Stomach (tissue), 4 donors: ENCODE measurements at regions not wholly inside any gene's neighbourhood (a gene's known extent, or its start where the extent isn't known, plus 50 kb on each side); places are given as distances from the start of the nearest gene placed in this dataset.

Experiments
- POLR2A ChIP-seq, 4 donors: fragments of 450-650 bp; IDR thresholded peaks; one replicate each; pipeline ENCODE4 v1.6.1; 2016; ENCODE audit warnings: antibody characterized with exemption in 4 of 4, control low read depth in 2 of 4, mild to moderate bottlenecking in 1 of 4, moderate library complexity in 1 of 4
- TF ChIP-seq, protein P1 (sequence below), 7 experiments: fragments of 450-650 bp in 4 of 7; fragments of 200-600 bp in 3 of 7; sonication (generic) in 3 of 7; IDR thresholded peaks; one replicate each; pipeline ENCODE4 v1.5.1; 2016 to 2019; ENCODE audit warnings: antibody characterized with exemption in 7 of 7, control low read depth in 2 of 7, mild to moderate bottlenecking in 1 of 7

DNA sequence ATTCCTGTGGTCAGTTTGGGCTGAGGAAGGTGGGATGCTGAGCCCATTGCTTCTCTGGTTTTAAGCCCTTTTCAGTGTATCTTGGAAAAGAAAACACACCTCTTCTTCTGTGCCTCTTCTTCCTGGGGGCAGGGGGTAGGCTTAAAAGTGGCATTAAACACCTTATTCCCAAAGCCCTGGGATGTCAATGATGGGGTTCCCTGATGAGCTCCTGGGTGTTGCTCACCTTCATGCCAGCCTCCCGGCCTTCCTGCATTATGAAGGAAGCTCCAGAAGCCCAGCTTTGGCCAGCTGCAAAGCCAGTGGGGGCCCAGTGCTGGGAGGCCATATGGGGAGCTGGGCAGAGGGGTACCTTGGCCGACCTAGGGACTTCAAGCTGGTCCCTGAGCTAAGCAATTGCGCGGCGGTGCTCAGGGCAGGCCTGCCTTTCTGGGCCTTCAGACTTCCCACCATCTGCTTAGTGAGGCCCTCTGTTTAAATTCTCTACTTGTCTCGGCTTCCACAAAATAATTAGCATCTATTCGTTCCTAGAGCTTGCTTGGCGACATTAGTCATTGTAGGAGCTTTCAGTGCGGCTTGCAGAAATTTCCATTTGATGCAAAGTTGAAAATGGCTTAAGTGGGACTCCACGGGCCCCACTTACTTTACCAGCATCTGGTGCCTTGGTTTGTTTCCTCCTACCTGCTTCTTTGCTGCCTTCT, 121.7 kb upstream of the NLRP1 start:
- TF ChIP-seq POLR2A (IDR thresholded peaks at IDR 0.05) = no peak
- TF ChIP-seq, protein P1, sequence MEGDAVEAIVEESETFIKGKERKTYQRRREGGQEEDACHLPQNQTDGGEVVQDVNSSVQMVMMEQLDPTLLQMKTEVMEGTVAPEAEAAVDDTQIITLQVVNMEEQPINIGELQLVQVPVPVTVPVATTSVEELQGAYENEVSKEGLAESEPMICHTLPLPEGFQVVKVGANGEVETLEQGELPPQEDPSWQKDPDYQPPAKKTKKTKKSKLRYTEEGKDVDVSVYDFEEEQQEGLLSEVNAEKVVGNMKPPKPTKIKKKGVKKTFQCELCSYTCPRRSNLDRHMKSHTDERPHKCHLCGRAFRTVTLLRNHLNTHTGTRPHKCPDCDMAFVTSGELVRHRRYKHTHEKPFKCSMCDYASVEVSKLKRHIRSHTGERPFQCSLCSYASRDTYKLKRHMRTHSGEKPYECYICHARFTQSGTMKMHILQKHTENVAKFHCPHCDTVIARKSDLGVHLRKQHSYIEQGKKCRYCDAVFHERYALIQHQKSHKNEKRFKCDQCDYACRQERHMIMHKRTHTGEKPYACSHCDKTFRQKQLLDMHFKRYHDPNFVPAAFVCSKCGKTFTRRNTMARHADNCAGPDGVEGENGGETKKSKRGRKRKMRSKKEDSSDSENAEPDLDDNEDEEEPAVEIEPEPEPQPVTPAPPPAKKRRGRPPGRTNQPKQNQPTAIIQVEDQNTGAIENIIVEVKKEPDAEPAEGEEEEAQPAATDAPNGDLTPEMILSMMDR (IDR thresholded peaks at IDR 0.05) = no peak
